HG03025 (cell line): ENCODE measurements at regions not wholly inside any gene's neighbourhood (a gene's known extent, or its start where the extent isn't known, plus 50 kb on each side); places are given as distances from the start of the nearest gene placed in this dataset.

ENCODE experiments used
- ATAC-seq: cut with Tn5 transposase; IDR thresholded peaks from one replicate; pipeline ENCODE4 v1.9.1; 2021; ENCODE audit warnings: mild to moderate bottlenecking, moderate library complexity; ENCODE audit not compliant: unreplicated experiment, low FRiP score

- ATAC-seq: no peak
Measured at GRCh38 chr1:59135761-59136255, 161.1 kb upstream of the FGGY start.

DNA sequence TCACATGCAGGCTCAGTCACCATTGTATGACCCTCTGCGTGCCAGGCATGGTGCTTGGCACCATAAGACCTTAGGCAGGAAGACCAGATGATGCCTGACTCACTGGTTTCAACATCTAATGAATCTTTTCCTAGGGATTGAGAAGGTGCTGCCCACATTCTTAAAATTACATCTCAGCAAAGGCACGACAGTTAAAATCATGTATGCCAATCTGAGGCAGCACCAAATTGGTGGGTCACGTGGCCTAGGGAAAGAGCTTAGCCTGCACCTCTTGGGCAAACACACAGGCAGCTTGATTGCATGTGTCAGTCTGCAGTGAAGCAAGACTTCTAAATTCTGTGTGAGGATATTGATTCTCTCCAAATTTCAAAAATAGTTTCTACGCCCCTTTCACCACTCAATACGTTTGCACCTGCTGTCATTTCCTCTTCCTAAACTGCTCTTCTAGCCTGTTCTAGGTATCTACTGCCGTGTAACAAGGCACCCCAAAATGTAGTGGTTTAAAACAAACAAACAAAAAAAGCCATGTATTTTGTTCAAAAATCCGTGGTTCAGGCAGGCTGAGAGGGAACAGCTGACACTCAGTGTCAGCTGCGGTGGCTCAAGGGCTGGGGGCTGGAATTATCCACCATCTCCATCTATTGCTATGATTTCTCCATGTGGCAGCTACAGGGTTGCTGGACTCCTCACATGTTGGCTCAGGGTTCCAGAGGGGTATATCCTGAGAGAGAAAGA, 160.2 kb upstream of the FGGY start:
- ATAC-seq: no peak

GRCh38 chr1:59137276-59137615, 159.6 kb upstream of the FGGY start:
- no peak for ATAC-seq

DNA sequence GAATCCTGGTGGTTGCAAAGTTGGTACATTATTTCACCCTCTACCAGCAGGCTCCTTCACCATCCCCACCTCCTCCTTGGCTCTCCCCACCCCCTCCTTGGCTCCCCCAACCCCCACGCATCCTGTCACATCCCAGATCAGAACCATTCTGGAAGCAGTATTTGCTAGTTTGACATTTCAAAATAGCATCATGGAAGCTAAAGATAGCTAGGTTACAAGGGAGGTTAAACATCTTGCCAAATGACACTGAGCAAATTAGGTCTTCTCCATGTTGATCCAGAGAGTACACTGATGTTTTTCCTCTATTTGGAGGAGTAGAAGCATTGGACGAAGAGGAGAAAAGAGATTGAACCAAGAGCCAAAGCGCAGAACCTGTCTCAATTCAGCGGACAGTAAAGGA, 158.9 kb upstream of the FGGY start:
- no peak for ATAC-seq

- no peak for ATAC-seq
Measured at GRCh38 chr1:59138402-59138801, 158.5 kb upstream of the FGGY start.

GRCh38 chr1:59139396-59139795, 157.5 kb upstream of the FGGY start:
- ATAC-seq: no peak

DNA sequence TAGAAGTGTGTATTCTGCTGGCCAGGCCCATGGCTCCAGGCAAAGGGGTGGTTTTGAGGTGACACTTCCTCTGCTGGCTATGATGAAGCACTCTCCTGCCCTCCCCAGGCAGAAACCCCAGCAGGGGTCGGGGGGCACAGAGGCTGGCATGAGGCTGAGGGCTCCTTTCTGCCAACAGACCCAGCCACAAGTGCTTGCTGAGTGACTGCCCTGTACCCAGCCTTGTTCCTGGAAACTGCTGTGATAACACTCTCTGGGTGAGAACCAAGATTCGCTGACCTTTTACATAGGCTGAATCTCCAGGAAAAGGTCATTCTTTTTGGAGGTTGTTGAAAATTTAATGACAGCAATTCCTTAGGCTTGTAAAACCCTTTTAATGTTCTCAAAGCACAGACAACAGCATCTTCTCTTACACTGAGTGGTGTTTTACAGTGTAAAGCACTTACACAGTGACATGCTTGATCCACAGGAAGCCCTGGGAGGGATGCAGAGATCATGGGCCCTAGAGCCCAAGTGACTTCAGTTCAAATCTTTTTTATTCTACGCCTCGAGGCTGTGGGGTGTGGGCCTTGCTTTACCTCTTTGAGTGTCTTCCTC, 155.5 kb upstream of the FGGY start:
- no peak for ATAC-seq

DNA sequence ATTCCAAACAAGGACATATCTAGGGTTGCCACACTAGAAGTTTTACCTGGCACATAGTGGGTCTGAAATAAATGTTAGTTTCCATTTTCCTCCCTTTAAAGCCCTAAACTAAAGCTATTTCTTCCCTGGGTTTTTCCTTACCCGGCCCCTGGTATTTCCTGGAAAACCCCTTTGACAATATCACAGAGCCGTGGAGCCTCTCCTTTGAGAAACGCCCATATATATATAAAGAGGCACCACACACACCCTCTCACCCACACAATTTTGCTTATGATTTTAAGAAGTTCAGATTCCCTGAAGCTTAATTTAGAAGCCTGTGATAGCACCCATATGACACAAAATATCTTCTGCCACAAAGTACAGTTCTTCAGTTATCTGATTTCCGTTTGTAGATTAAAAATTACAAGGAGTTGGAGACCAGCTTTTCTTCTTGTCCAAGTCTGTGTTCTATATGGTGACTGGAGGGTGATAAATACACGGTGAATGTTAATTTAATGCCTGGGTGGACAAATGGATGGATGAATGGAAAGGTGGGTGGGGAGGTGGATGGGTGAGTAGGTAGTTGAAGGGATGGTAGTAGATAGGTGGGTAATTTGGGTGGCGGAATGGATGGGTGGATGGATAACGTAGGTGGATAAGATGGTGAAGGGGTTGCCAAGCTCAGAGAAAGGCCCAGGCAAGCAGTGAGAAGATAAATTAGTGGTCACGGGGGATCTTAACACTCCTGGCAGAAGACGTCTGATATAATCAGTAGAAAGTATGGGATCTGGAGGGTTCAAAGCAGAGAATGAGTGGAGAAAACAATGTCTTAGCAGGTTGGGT, 154.4 kb upstream of the FGGY start:
- ATAC-seq: no peak

- no peak for ATAC-seq
Measured at GRCh38 chr1:59143133-59143487, 153.8 kb upstream of the FGGY start.

DNA sequence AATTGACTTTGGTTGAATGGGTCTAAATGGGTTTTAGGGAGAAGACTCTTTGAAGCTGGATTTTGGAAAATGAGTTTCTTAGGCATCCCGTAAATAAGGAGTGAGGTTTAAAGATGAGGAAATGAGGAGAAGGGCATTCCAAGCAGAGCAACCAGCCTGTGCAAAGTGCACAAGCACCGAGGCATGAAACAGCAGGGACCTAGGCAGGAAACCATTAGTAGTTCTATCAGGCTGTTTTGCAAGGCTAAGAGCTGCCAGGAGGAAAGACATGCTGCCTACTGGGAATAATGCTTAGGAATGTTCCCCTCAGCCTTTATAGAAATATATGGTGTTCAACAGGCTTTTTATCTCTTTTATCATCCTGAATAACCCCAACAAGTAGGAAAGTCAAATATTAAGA, 153.1 kb upstream of the FGGY start:
- ATAC-seq: no peak

- no peak for ATAC-seq
Measured at GRCh38 chr1:59144959-59145358, 151.9 kb upstream of the FGGY start.

DNA sequence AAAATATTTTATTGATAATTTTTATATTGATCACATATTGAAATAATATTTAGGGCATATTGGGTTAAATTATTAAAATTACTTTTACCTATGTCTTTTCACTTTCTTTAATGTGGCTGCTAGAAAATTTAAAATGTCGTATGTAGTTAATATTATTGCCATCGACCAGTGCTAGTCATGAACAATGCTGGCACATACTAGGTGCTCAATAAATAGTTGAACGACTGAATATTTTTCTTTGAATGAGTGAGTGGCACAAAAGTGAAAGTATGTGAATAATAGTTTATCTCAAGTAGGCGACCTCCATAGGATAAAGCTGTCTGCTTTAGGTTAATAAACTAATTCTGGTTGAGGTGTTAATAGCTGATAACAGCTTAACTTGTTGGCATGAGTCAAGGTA, 150.8 kb upstream of the FGGY start:
- ATAC-seq: no peak

GRCh38 chr1:59146651-59147358, 150.1 kb upstream of the FGGY start:
- no peak for ATAC-seq

GRCh38 chr1:59149435-59149834, 147.5 kb upstream of the FGGY start:
- ATAC-seq: no peak

DNA sequence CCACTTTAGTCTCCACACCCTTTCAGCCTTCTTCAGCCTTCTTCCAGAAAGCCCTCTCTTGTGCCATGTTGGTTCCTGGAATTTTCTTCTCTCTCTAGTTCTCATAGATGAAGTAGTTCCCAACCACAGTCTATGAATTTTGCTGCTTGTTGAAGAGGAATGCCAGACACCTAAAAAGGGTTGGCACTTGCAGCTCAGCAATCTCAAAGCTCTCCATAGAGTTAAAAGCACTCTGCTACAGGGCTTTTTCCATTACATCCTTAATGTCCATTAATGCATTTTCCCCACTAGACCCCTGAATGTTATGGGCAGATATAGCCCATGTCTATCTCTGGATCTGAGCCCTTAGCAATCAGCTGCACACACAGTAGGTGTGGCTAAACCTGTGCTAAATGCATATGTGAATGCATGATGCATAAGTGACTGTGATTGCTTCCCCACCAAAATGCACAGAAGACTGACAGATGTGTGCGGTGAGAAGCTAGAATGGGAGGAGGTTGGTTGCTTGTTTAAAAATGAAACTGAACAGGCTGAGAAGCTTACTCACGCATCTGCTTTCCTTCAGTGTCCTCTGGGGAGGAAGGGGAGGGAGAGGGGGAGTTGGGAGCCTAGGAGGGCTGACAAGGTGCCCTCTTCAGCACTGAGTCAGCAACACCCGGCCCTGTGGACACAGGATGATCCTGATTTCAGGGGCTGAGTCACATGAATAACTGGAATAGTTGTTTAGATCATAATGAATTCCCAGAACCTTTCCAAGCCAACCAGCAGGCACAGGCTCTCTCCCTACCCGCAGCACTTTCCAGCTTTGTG, 146.1 kb upstream of the FGGY start:
- ATAC-seq: peak; percentile 69

GRCh38 chr1:59151387-59151761, 145.5 kb upstream of the FGGY start:
- ATAC-seq: no peak

GRCh38 chr1:59151860-59152259, 145.0 kb upstream of the FGGY start:
- no peak for ATAC-seq

GRCh38 chr1:59152511-59152910, 144.4 kb upstream of the FGGY start:
- ATAC-seq: no peak

DNA sequence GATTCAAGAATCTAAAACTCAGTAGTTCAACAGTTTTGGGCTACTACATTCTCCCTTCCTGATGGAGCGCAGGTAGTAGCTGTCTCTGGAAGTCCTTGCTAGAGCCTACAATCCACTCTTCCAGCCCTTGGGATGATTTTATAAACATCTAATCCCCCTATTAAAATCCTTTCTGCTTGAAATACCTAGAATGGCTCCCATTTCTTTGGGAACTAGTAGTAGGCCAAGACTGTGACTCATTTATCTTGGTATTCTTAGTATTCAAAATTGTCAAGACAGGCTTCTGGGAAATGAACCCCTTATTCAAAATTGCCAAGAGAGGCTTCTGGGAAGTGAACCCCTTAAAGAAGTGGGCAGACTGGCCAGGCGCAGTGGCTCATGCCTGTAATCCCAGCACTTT, 142.5 kb upstream of the FGGY start:
- no peak for ATAC-seq

DNA sequence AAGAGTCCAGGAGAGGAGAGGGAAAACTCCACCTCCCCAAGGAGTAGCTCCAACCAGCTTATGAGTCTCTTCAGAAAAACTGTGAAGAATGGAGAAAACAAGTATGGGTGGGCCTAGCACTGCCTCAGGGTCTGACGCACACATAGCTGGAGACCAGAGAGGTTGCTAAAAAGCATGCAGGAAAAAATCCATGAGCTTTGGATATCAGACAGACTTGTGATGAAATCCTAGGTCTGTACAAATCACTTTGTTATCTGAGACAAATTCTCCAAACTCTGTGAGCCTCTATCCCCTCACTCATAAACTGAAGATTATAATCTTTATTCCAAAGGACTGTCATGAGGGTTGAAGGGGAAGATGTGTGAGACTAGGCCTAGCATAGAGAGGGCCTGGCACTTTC, 141.5 kb upstream of the FGGY start:
- ATAC-seq: no peak
